Fibroblast of skin of scalp (primary cell): ENCODE measurements at regions not wholly inside any gene's neighbourhood (a gene's known extent, or its start where the extent isn't known, plus 50 kb on each side); places are given as distances from the start of the nearest gene placed in this dataset.
"Not testable (repeated sequence)": the region's sequence is repeated elsewhere in the genome, so short reads cannot be mapped to it uniquely, and the experiment has no call there.

Experiments used
- DNase-seq: peaks from one replicate; pipeline ENCODE4 v3.0.0-alpha.2; 2013

GRCh38 chr14:101634850-101635748 lies 73.8 kb downstream of the DIO3 start:
- DNase-seq = no peak

DNA sequence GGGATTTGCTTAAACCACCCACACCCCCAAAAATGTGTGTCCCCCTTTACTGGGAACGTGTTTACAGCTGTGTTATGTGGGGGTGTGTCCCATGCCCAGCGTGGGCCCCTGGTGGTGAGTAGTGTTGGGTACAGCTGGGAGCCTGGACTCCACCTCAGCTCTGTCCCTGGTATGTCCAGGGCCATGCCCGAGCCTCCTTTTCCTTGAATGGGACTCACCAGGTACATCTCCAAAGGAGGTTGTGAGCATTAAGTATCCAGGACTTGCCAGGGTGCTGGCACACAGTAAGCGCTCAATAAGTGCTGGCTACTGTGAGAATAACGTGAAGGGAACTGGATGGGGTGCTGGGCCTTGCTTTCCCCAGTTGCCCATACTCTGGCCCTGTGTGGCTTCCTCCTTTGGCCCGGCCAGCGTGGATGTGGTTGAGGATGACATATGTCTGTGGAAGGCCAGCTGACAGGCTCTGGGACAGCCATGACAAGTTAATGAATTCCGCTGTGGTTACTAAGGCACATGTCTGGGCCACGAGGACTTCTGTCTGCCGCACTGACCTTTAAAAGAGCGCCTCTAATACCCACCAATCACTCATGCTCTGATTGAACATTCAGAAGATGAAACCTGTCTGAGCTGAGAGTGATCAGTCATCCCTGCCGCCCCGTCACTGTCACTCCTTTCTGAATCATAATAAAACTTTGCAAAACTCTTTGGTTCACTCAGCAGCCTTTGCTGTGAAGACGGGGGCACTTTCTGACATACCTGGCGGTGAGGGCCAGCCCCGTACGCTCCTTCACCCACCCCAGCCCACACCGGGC lies 74.7 kb downstream of the DIO3 start:
- DNase-seq = no peak

DNA sequence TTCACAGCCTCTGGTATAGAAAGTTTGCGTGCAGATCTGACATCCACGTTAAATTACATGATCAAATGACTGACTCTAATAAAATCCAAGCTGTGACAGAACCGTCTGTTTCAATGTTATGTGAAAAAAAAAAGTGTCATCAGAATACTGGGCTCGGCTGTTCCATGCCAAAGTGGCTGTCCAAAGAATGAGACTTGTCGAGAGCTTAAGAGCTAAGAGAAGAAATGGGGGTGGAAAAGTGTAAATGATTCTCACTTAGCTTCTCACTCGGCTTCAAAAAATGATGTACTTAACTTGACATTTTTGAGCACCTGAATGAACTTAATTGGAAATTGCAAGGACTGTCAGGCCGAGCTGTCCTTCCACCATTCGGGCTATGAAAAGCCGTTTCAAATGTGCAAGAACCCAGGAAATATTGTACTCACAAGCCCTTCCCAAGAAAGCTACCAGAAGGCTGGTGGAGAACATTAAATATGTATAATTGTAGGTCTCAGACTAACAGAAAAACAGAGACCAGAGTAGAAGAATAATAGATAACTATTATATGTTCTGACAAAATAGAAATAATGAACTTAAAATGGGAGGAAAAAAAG lies 78.0 kb downstream of the DIO3 start:
- no peak for DNase-seq

DNA sequence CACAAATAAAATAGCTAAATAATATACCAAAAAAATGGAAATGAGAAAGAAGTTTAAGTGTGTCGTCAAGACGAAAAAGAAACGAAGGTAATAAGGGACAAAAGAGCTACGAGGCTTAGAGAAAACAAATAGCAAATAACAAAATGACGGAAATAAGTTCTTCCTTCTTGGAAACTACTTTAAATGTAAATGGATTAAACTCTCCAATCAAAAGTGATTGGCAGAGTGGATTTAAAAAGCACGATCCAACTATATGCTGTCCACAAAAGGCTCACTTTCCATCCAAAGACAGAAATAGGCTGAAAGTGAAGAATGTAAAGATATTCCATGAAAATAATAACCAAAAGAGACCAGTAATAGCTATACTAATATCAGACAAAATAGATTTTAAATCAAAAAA lies 82.4 kb downstream of the DIO3 start:
- DNase-seq = no peak

DNA sequence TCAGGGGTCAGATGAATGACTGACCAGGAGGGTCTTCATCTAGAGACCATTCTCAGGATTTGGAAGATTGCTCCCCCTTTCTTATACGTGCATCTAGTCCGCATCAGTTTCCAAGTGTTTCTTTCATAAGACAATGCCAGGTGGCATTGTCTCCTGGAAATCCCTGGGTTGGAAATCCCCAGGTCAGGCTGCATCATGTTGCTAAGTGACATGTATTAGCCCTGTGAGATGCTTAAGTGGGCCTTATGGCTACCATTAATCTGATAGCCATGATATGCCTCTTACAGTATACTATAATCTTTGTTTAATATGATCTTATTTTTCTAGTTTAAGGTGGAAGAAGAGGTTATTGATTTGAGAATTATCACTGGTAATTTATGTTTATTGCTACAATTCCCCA lies 92.8 kb downstream of the DIO3 start:
- DNase-seq = no peak

DNA sequence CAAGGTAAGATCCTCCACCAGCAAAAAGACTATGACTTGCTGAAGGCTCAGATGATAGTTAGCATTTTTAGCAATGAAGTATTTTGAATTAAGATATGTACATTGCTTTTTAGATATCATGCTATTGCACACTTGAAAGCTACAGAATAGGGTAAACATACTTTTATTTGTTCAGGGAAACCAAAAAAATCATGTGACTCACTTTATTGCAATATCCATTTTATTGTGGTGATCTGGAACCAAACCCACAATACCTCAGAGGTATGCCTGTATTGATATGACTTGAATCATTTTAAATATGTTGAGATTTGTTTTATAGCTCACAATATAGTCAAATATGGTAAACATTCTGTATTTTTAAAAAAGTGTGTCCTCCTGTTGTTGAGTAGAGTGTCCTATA lies 96.1 kb downstream of the DIO3 start:
- no peak for DNase-seq

DNA sequence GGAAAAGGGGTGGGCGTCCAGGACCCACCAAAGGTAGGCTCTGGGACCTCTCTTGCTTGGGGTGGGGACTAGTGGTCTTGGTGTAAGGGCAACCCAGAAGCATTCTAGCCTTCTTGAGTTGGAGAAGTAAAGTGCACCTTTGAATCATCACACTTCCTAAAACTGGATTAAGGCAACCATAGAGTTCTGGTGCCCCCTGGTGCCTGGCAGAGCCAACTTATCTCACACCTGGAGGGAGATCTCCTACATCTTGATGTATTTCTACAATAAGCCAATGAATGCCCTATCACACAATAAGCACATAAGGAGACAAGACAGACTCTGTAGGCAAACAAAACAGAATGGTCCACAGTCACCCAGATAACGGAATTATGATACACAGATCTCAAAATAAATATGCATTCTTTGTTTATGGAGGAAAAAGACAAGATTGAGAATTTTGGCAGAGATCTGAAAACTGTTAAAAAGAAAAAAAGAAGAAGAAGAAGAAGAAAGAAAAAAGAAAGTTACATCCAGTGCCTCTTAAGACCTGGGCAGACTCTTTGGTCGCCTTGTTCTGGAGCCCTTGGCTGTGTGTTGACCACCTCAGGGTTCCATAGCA lies 95.9 kb upstream of the PPP2R5C start:
- peak; percentile 28 for DNase-seq

DNA sequence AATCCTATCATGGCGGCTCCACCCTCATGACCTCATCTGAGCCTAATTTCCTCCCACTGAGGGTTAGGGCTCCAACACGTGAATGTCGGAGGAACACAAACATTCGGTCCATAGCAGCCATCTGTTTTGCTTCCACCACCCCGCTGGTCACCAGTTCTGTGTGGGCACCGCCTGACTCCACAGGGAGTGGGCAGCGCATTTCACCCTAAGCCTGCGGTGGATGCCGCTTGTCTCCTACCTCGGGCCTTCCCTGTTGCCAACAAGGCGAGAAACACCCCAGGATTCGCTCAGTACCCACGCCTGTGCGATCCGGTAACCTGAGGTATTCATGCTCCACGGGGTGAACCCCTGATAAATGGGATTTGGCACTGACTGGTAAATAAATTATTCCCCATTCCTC lies 95.2 kb upstream of the PPP2R5C start:
- DNase-seq = no peak

DNA sequence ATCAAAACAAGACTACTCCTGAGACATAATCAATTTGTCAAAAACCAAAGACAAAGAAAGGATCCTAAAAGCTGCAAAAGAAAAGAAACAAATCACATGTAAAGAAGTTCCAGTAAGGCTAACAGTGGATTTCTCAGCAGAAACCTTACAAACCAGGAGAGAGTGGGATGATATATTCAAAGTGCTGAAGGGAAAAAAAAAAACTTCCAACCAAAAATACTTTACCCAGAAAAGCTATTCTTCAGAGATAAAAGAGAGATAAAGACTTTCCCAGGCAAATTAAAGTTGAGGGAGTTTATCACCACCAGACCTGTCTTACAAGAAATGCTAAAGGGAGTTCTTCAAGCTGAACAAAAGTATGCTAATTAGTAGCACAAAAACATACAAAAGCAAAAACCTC lies 91.9 kb upstream of the PPP2R5C start:
- DNase-seq = no peak

DNA sequence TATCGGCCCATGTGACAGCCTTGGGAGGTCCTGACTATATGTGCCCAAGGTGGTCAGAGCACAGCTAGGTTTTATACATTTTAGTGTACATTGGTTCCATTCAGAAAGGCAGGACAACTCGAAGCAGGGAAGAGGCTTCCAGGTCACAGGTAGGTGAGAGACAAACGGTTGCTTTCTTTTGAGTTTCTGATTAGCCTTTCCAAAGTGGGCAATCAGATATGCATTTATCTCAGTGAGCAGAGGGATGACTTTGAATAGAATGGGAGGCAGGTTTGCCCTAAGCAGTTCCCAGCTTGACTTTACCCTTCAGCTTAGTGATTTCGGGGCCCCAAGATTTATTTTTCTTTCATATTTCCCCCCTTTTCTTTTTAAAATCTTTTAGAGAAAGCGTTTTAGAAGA lies 87.6 kb upstream of the PPP2R5C start:
- no peak for DNase-seq

DNA sequence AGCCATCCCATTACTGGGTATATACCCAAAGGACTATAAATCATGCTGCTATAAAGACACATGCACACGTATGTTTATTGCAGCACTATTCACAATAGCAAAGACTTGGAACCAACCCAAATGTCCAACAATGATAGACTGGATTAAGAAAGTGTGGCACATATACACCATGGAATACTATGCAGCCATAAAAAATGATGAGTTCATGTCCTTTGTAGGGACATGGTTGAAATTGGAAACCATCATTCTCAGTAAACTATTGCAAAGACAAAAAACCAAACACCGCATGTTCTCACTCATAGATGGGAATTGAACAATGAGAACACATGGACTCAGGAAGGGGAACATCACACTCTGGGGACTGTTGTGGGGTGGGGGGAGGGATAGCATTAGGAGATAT lies 85.7 kb upstream of the PPP2R5C start:
- not testable (repeated sequence) for DNase-seq

- DNase-seq = not testable (repeated sequence)
Measured at GRCh38 chr14:101677912-101678327, 83.6 kb upstream of the PPP2R5C start.

DNA sequence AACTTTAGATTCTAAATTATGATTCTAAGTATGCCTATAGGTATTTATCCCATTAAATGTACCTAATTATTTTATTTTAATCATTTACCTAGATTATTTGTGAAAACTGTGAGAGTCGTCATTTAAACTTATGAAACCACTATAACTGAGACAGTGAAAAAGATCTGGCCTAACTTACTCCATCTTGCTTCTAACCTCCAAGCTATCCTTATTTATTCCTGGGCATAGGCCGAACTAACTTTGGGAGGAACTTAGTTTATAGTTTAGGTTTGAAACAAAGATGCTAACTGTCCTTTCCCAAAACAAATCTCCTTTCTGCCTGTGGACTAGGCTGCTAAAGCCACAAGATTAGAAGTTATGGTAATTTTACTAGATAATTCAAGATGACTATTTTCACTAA lies 79.7 kb upstream of the PPP2R5C start:
- no peak for DNase-seq

- DNase-seq = no peak
Measured at GRCh38 chr14:101683365-101683764, 78.1 kb upstream of the PPP2R5C start.

DNA sequence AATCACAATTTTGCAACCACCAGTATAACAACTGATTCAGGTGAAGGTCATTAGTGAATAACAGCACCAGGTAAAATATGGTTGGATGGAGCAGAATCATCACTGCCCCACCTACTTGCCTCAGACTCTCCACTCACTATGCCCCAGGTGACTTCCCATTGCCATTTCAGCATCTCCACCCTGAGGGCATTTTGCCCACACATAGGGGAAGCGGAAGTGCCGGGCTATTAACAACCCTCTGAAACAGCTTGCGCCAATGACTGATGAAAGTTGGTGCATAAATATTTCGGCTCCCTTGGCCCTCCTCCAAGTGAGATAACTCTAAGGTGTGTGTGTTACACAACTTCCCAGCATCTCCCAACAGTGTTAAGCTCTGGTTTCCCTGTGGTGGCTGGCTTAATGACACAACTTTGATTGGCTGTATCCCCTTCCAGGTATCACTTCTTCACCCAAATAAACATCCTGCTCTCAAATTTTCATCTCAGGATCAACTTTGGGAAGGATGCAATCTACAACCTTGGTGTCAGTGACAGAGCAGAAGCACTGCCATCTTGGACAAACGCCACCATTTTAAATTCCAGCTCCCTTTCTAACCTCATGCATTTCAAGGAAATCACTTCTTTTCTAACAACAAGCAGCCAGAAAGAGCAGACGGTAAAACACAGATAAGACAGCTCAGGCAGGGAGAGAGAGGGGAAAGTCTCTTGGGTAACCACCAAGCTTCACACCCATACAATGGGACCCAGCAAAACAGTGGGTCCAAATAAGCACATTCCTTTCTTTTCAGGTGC lies 73.6 kb upstream of the PPP2R5C start:
- DNase-seq = no peak

- DNase-seq = no peak
Measured at GRCh38 chr14:101689039-101689501, 72.4 kb upstream of the PPP2R5C start.

- DNase-seq = not testable (repeated sequence)
Measured at GRCh38 chr14:101689966-101690365, 71.5 kb upstream of the PPP2R5C start.

- DNase-seq = no peak
Measured at GRCh38 chr14:101695659-101696058, 65.8 kb upstream of the PPP2R5C start.

DNA sequence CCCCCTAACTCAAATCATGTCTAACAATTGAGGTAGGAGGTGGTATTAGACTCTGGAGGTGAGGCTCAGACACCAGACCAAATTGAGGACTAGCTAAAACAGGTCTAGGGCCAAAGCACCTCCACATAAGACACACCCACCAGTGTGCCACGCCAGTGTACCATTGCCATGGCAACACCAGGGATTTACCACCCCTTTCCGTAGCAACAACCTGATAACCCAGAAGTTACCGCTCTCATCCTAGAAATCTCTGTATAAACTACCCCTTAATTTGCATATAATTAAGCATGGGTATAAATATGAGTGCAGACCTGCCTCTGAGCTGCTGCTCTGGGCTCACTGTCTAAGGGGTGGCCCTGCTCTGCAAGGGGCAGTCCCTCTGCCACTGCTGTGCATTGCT lies 57.4 kb upstream of the PPP2R5C start:
- no peak for DNase-seq

GRCh38 chr14:101705733-101706508 lies 55.6 kb upstream of the PPP2R5C start:
- peak; percentile 46 for DNase-seq

- DNase-seq = no peak
Measured at GRCh38 chr14:101706509-101707067, 54.9 kb upstream of the PPP2R5C start.
